ENCODE measurements at regions not wholly inside any gene's neighbourhood (a gene's known extent, or its start where the extent isn't known, plus 50 kb on each side); places are given as distances from the start of the nearest gene placed in this dataset.

DNA sequence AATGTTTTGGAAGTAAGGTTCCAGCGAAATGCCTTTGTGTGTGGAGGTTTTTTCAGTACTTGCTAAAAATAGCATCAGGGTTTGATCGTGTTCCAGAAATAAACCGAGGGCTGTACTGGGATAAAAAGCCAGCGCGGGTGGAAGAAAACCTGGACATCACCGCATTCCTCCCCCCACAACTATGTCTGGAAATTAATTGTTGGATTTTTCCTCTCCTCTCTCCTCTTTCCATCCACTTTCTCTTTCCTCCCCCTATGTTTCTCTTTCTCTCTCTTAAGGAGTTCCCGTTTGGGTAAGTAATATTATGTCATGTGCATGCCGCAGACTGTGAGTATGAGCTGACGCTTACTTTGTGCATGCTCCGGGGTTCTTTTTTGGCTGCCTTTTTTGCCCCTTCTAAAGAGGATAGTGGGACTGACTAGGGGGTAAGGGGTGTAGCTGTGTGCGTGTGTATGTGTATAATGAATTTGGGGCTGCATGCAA is 104.2 kb upstream of the HSD17B12 start:
- no peaks in the 10 kb centered on the region for H3K36me3 ChIP-seq (ENCODE audit: control insufficient read depth, insufficient read depth, low read length)
- Mint-ChIP-seq H3K36me3 (ENCODE audit: low read depth) (no peaks in the 10 kb centered on the region), H3K4me1 (peaks cover 17% of the 10 kb centered on the region), H3K27me3 (ENCODE audit: insufficient read depth) (peaks cover 98% of the 10 kb centered on the region), H3K27ac (no peak overlapping the region), H3K9me3 (no peaks in the 10 kb centered on the region), H3K4me3 (peak overlapping the region; percentile 23)
- no peak for DNase-seq
- H3K4me1 ChIP-seq (ENCODE audit: control insufficient read depth, insufficient read depth, low read length), result peaks cover under 1% of the 10 kb centered on the region
- peaks cover 99% of the 10 kb centered on the region for H3K27me3 ChIP-seq (ENCODE audit: control insufficient read depth, insufficient read depth, low read length, poor library complexity, severe bottlenecking)
- H3K27ac ChIP-seq (ENCODE audit: low read depth, low read length), result no peak overlapping the region
- H3K9ac ChIP-seq (ENCODE audit: extremely low read depth, low read length, poor library complexity, severe bottlenecking), result no peak overlapping the region
- TF ChIP-seq, protein P1, sequence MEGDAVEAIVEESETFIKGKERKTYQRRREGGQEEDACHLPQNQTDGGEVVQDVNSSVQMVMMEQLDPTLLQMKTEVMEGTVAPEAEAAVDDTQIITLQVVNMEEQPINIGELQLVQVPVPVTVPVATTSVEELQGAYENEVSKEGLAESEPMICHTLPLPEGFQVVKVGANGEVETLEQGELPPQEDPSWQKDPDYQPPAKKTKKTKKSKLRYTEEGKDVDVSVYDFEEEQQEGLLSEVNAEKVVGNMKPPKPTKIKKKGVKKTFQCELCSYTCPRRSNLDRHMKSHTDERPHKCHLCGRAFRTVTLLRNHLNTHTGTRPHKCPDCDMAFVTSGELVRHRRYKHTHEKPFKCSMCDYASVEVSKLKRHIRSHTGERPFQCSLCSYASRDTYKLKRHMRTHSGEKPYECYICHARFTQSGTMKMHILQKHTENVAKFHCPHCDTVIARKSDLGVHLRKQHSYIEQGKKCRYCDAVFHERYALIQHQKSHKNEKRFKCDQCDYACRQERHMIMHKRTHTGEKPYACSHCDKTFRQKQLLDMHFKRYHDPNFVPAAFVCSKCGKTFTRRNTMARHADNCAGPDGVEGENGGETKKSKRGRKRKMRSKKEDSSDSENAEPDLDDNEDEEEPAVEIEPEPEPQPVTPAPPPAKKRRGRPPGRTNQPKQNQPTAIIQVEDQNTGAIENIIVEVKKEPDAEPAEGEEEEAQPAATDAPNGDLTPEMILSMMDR (conservative IDR thresholded peaks at IDR 0.05), result no peak
- H3K4me3 ChIP-seq (ENCODE audit: low read length), result no peak overlapping the region
- WGBS, 2 experiments (ENCODE audit: insufficient coverage in 1 of 2, insufficient read length in 1 of 2), result 10 to 23% methylated on average over 2 to 11 of the region's 11 CpGs
- H3K9me3 ChIP-seq (ENCODE audit: control insufficient read depth, low read length), result no peaks in the 10 kb centered on the region

DNA sequence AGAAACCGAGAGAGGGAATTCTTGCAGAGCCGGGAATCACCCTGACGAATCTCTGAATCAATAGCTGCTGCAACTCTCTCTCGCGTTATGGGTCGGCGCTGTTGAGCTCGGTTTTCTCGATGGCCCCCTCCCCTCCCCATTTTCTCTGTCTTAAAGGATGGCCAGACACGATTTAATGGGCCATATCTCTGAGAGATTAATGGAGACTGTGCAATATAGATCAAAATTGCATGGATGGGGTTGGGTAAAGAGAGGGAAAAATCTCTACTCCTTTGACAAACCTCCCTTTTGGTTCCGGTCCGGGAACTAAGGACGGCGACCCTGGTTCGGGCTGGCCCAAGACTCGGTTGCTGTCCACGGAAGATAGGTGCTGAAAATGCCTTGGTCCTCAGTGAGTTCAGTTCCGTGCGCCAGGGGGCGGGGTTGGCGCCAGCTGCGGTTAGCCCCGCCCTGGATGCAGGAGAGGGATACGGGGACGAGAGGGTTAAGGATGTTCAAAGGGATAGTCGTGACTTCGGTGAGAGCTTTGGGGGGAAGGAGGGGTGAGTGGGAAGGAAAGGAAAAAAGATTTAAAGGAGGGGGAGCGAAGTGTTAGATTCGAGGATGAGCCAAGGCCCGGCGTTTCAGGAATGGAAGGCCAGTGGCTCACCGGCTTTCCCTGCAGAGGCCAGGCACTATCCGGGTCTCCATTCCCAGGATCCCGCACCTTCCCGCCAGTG is 103.6 kb upstream of the HSD17B12 start:
- Mint-ChIP-seq H3K27ac (no peak overlapping the region), H3K4me3 (peak overlapping the region; percentile 23), H3K9me3 (no peaks in the 10 kb centered on the region), H3K36me3 (ENCODE audit: low read depth) (no peaks in the 10 kb centered on the region), H3K4me1 (peaks cover 17% of the 10 kb centered on the region), H3K27me3 (ENCODE audit: insufficient read depth) (peaks cover 98% of the 10 kb centered on the region)
- H3K27me3 ChIP-seq (ENCODE audit: control insufficient read depth, insufficient read depth, low read length, poor library complexity, severe bottlenecking), result peaks cover 99% of the 10 kb centered on the region
- no peaks in the 10 kb centered on the region for H3K9me3 ChIP-seq (ENCODE audit: control insufficient read depth, low read length)
- TF ChIP-seq, protein P1 (conservative IDR thresholded peaks at IDR 0.05), result peak; percentile 65
- H3K4me1 ChIP-seq (ENCODE audit: control insufficient read depth, insufficient read depth, low read length), result peaks cover 3% of the 10 kb centered on the region
- no peak overlapping the region for H3K4me3 ChIP-seq (ENCODE audit: low read length)
- 3 to 5% methylated on average over 19 to 35 of the region's 35 CpGs for WGBS, 2 experiments (ENCODE audit: insufficient coverage in 1 of 2, insufficient read length in 1 of 2)
- H3K27ac ChIP-seq (ENCODE audit: low read depth, low read length), result no peak overlapping the region
- no peak overlapping the region for H3K9ac ChIP-seq (ENCODE audit: extremely low read depth, low read length, poor library complexity, severe bottlenecking)
- H3K36me3 ChIP-seq (ENCODE audit: control insufficient read depth, insufficient read depth, low read length), result no peaks in the 10 kb centered on the region
- peak; percentile 95 for DNase-seq

DNA sequence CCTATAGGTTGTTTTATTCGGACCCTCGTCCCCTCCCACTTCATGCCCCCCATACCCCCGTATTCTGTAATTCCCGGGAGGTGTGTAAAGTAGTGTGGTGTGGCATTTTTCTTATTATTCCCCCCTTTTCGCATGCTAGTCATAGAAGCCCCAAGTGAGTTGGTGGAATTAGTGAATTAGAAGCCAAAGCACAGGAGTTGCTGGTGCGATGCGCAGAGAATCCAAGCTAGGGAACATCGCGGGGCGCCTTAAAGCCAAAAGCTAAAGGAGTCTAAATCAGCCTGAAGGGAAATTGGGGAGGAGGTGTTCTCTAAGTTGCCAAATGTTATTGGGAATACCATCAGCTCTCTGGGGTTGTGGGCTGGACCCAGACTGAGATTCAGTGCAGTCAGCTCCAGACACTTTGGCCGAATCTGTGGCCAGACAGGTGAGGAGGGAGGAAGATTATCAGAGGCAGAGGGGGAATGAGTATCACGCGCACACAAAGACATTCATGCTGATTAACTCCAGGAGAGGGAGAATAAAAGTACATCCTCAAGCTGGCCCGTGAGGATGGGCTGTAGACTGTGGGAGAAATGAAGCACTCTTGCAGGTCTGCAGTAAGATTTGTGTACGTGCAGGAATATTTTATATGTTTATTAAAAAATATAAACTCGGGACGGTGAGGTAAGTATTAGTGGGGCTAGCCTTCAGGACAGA is 102.8 kb upstream of the HSD17B12 start:
- no peak overlapping the region for H3K4me3 ChIP-seq (ENCODE audit: low read length)
- Mint-ChIP-seq H3K27me3 (ENCODE audit: insufficient read depth) (peaks cover 98% of the 10 kb centered on the region), H3K4me3 (no peak overlapping the region)

More for the DNA sequence above, 102.8 kb upstream of the HSD17B12 start:
- Mint-ChIP-seq H3K4me1 (peaks cover 17% of the 10 kb centered on the region), H3K9me3 (no peaks in the 10 kb centered on the region), H3K27ac (no peak overlapping the region), H3K36me3 (ENCODE audit: low read depth) (no peaks in the 10 kb centered on the region)
- peaks cover 3% of the 10 kb centered on the region for H3K4me1 ChIP-seq (ENCODE audit: control insufficient read depth, insufficient read depth, low read length)
- no peak for DNase-seq
- WGBS, 2 experiments (ENCODE audit: insufficient coverage in 1 of 2, insufficient read length in 1 of 2), result 11 to 17% methylated on average over 8 to 17 of the region's 17 CpGs
- H3K9me3 ChIP-seq (ENCODE audit: control insufficient read depth, low read length), result no peaks in the 10 kb centered on the region
- H3K36me3 ChIP-seq (ENCODE audit: control insufficient read depth, insufficient read depth, low read length), result no peaks in the 10 kb centered on the region
- no peak overlapping the region for H3K9ac ChIP-seq (ENCODE audit: extremely low read depth, low read length, poor library complexity, severe bottlenecking)
- peaks cover 99% of the 10 kb centered on the region for H3K27me3 ChIP-seq (ENCODE audit: control insufficient read depth, insufficient read depth, low read length, poor library complexity, severe bottlenecking)
- TF ChIP-seq, protein P1 (conservative IDR thresholded peaks at IDR 0.05), result no peak
- no peak overlapping the region for H3K27ac ChIP-seq (ENCODE audit: low read depth, low read length)

Data from endodermal cell (in vitro differentiated cells).